NCI-H2171 treated with DMSO at 0.1 percent for 48 hours (cell line): ENCODE measurements at regions not wholly inside any gene's neighbourhood (a gene's known extent, or its start where the extent isn't known, plus 50 kb on each side); places are given as distances from the start of the nearest gene placed in this dataset.

ENCODE experiments used
- DNase-seq: peaks from one replicate; lab custom pipeline; 2025; lab: John Stamatoyannopoulos, UW

- DNase-seq, result no peak
These were observed 160.4 kb upstream of the SYT6 start for GRCh38 chr1:114314098-114314497.

DNA sequence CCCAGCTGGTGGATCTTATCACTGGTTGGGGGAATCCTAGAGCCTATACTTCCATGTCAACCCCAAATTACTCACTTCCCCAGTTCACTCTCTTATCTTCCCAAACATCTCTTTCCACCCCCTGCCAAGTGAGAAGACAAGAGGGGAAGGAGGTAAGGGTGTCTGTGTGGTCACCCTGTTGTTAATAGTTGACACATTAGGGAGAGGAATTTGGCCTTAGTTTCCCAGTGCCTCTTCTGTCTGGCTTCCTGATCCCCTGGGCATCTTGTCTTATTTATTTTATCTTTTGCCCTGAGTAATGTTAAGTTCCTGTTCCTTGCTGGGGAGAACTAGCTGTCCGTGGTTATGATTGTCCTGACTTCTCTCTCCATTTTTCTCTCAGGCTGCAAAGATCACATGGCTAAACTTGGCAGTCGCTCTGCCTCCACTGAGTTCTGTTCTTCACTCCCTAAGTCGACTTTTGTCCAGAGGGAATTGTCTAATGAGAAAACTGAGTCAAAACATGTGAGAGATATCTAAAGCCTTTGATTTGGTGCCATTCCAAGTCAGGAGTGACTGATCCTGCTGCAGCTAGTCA is 157.1 kb upstream of the SYT6 start:
- no peak for DNase-seq

GRCh38 chr1:114302821-114303220 is 149.2 kb upstream of the SYT6 start:
- peak; percentile 2 for DNase-seq

DNA sequence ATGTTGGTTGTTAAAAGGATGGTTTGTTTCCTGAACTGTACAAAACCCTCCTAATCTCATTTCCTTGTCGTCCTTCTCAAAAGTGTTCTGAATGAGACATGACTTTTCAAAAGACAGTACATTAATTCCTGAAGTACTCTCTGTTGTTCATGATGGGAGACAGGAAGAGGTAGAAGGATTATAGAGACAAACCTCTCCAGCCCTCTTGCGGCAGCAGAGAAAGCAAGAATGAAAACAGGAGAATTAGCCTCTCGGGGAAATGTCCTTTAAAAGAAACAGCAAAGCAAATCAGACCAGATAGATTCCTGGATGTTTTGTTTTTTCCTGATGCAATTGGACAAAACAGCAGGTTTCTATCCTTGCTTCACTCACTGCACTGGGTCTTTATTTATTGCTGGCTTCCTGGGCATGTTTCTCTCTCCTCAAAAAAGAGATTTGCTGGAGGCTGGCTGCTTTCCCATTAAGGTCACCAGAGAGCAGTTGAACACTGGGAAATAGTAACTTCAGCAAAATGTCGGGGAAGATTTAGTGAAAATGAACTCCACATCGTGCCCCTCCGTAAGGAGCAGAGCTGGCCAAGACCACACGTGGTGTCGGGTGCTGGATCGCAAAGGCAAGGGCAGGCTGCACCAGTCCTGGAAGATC is 145.8 kb upstream of the SYT6 start:
- no peak for DNase-seq

DNA sequence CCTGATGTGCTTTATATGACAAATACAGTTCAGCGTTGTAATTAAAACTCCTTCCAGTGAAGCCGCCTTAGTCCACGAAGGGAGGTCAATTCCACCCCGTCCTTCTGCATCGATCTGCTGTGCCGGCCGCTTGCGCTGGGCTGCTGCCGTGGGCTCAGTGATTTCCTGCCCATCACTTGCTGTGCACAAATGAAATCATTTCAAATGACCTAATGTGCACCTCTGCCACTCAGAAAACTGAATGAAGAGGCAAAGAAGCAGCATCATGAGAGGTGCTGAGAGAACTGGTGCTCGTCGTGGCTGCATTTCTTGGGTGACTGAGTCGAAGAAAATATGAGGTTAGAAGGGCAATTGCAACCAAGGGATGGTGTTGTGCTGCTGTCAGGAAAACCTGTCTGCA is 144.3 kb upstream of the SYT6 start:
- no peak for DNase-seq

DNA sequence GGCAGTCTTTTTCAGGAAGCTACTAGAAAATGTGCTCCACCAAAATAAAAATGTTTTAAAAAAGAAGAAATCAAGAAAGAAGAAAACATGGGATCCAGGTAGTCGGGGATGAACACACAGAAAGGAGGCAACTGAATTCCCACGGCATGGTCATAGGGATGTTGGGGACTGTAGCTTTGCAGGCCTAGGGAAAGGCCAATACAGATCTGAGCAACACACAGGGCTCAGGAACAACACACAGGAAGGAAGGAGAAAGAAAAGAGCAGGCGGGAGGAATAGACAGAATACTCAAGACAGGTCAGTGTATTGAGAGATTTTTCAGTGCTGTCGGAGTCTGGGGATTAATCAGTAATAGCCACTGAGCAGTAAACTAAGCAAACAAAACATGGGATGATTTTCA is 142.7 kb upstream of the SYT6 start:
- DNase-seq, result no peak

GRCh38 chr1:114295321-114295720 is 141.7 kb upstream of the SYT6 start:
- no peak for DNase-seq

- DNase-seq, result no peak
These were observed 139.2 kb upstream of the SYT6 start for GRCh38 chr1:114292835-114293234.

- DNase-seq, result no peak
These were observed 138.5 kb upstream of the SYT6 start for GRCh38 chr1:114292194-114292593.

GRCh38 chr1:114290776-114291175 is 137.1 kb upstream of the SYT6 start:
- no peak for DNase-seq

DNA sequence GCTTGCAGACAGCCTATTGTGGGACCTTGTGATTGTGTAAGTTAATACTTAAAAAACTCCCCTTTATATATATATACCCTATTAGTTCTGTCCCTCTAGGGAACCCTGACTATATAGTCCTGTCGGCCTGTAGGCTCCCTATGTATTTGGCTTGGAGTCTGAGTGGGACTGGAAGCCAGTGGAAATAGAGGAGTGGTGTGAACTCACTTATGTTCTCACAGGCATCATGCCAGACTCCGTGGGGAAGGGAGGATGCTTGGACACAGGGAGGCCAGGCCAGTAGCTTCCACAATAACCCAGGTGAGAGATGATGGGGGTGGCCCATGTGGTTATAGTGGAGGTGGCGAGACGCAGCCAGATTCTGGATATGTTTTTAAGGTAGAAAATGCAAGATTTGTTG is 136.7 kb upstream of the SYT6 start:
- DNase-seq, result no peak

DNA sequence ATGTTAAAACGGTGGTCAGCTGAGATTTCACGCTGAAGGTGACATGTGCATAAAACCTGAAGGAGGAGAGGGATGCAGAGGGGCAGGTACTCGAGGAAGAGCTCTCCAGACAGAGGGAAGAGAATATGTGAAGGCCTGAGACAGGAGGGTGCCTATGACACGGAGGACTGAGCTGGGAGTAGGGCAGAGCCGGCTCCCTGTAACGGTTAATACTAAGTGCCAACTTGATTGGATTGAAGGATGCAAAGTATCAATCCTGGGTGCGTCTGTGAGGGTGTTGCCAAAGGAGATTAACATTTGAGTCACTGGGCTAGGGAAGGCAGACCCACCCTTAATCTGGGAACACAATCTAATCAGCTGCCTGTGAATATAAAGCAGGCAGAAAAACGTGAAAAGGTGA is 136.2 kb upstream of the SYT6 start:
- DNase-seq, result no peak

- DNase-seq, result no peak
These were observed 135.6 kb upstream of the SYT6 start for GRCh38 chr1:114289306-114289705.

- no peak for DNase-seq
These were observed 133.3 kb upstream of the SYT6 start for GRCh38 chr1:114286960-114287359.

GRCh38 chr1:114286179-114286578 is 132.5 kb upstream of the SYT6 start:
- no peak for DNase-seq

GRCh38 chr1:114282751-114283403 is 129.2 kb upstream of the SYT6 start:
- peak; percentile 86 for DNase-seq

GRCh38 chr1:114278911-114279310 is 125.2 kb upstream of the SYT6 start:
- DNase-seq, result no peak

DNA sequence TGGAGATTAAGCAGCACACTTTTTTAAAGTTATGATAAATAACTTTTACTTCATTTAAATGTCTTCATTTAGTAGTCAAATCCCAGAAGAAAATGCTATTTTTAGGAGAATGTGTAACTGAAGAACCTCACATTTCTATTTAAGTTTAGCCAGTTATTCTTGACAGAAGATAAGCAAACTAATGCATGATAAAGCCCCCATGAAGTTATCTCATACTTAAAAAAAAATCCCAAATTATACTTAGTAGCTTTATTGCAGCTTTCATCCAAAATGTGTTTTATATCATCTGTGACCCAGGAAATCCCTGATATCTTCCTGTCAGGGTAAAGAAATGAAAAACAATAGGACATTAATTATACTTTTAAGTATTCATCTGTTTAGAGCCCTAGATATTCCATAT is 124.8 kb upstream of the SYT6 start:
- DNase-seq, result no peak

- DNase-seq, result peak; percentile 37
These were observed 121.1 kb upstream of the SYT6 start for GRCh38 chr1:114274621-114275317.

DNA sequence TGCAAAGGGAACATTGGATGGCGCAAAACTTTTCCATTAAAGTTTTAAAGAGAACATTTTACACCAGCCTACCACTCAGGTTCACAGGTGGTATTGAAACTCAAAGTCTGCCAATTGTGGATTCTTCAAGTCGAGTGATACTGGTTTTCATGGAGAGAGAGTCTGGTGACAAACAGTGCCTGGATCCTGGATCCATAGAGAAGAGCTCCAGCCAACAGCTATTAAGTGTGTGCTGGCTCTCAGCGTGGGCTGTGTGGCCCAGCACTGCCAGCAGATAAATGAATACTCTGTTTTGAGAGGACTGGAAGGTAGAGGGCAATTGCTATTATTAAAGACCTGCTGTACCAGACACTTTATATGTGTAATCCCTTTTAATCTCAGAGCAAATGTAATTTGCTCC is 118.9 kb upstream of the SYT6 start:
- no peak for DNase-seq

- no peak for DNase-seq
These were observed 117.0 kb upstream of the SYT6 start for GRCh38 chr1:114270718-114271117.

DNA sequence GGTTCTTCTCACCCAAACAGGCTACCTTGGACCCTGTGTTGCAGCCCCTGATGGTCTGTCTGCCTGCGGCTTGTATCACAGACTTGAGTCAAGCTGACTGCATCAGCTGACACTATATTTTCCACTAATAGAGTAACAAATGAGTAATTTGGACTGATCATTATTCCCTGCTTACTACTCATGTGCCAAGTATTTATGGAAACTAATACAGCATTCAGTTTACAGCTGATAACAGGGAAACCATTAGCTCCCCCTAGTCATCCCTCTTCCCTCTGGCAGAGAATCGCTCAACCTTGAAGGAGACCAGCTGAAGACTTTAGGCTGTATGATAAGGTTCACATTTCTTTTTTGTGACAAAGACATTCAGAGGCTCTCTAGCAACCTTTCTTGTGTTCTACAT is 116.6 kb upstream of the SYT6 start:
- peak; percentile 33 for DNase-seq

GRCh38 chr1:114269539-114269938 is 115.9 kb upstream of the SYT6 start:
- no peak for DNase-seq
